Femur (tissue), 1 donor: ENCODE measurements at regions not wholly inside any gene's neighbourhood (a gene's known extent, or its start where the extent isn't known, plus 50 kb on each side); places are given as distances from the start of the nearest gene placed in this dataset.
"Not testable (repeated sequence)": the region's sequence is repeated elsewhere in the genome, so short reads cannot be mapped to it uniquely, and the experiment has no call there.

Experiments used
- DNase-seq: peaks from one replicate; pipeline ENCODE4 v3.0.0-alpha.2; 2017

DNA sequence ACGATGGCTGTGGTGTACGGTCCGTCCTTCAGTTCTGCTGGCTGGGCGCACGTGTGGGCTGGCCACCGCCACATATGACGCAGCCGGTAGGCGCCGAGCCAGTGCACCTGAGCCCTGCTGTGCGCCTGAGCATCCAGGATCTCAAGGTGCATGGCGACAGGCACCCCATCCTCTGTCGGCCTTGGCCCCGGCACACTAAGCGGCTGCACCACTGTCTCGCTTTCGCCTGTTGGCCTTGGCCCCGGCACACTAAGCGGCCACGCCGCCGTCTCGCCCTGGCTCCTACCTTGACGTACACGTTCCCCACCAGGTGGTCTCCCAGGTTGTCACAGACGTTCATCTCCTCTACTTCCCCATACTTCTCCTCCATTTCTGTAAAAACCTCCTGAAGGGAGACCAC, 4034.6 kb upstream of the TPTE start:
- not testable (repeated sequence) for DNase-seq

DNA sequence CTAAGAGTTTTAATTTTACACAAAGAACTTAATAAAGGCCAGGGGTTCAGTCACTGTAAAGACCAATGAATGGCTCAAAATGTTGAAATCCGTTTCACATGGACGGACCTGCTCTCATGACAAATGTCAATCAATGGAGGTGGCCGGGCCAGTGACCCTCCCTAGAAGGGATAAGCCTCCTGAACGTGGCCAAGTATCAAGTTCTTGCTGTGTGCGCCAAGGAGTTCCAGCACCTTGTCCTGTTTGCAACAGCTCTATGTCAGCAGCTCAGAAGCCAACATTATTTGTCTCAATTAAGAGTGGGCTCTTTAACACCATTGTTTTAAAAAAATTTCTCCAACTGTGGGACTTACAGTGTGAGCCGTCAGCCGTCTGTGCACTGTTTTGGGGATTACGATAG, 4028.7 kb upstream of the TPTE start:
- DNase-seq, result not testable (repeated sequence)

DNA sequence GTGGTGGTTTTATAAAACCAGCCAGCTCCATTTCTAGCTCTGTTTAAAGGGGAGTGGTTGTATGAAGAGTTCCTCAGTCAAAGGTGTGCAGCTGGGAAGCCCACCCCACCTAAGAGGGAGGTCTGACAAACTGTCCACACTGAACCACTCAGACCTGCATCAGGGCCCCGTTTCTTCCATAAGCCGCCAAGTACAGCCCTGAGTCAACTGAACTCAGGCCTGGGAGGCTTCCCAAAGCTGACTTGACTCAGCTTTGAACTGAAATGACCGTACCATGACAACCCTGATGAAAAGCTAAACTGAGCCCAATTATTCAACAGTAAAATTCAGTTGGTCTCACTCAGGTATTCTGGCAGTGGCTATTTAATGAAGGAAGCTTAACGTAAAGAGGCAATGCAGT, 4027.4 kb upstream of the TPTE start:
- DNase-seq, result not testable (repeated sequence)

DNA sequence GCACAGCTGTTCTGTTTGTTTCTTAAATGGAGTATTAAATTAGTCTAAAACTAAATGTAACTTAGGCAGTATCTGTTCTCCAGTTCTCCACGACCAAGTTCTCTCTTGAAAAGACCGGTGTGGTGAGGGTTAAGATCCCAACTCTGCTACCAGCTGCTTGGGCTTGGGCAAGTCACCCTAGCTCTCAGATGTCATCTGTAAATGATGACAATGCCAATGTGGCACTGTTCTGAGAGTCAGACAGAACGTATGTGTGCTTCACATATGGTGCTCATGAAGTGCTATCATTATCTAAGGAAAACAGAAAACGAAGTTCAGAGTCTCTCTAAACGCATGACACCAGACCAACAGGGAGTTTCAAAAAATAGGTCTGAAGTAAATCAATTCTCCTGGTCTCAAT, 4025.0 kb upstream of the TPTE start:
- DNase-seq, result not testable (repeated sequence)

DNA sequence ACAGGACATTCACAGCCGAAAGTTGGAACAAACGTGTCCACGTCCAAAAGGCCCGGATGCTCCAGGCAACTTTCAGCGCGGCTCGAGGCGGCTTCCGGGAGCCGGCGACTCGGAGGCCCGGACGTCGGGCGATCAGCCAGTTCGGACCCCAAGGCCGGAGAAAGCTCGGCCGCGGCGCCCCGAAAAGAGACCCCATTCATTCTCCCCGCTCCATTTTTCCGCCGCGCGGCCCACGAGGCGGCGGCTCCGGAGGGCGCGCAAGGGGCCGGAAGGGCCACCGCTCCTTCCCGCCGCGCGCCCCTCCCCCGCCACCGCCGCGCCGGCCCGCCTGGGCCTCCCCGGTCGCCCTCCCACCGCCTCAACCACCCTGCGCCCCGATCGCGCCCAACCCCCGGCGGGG, 4022.7 kb upstream of the TPTE start:
- peak; percentile 46 for DNase-seq

DNA sequence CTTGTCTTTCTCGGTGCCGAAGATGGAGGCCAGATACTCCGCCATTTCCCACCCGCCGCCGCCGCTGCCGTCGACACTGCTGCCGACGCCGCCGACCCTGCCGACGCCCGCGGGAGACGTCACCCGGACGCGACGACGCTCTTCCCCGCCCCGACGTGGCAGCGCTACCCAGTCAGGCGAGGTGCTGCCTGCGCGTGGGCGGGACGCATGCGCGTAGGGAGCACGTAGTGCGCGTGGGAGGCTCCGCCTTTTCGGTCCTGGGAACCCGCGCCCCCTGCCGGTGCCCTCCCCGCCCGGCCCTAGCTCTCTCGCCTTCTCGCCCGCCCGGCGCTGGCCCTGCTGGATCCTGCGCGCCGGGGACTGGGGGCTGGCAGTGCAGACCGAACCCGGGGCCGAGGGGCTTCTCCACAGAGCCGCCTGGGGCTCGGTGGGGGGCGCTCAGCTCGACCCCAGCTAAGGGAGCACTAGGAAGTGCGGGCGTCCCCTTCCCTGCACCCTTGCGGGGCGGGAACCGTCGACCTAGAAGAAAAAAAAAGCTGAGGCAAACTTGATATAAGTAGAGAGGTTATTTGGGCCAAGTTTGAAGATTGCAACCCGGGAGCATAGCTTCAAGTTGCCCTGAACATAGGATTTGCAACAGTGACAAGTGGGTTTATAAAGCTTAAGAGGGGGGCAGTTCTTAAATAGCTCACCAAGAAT, 4022.1 kb upstream of the TPTE start:
- not testable (repeated sequence) for DNase-seq

DNA sequence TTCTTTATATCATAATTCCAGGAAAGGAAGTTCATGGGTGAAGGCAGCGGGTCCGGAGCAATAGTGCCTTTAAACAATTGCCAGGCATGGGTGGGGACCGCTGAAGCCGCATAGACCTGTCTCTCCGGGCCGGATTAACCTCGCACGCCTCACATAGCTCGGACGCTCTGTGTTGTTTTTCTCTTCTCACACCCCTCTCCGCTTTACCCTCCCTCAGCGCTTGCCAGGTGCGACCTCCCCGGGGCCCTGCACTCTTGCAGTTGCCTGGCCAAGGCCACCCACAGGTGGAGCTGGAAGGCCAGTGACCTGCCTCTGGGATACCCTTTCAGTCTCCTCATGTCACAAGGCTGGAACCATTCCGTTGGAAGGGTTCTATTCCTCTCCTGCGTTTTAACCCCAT, 4021.5 kb upstream of the TPTE start:
- not testable (repeated sequence) for DNase-seq

DNA sequence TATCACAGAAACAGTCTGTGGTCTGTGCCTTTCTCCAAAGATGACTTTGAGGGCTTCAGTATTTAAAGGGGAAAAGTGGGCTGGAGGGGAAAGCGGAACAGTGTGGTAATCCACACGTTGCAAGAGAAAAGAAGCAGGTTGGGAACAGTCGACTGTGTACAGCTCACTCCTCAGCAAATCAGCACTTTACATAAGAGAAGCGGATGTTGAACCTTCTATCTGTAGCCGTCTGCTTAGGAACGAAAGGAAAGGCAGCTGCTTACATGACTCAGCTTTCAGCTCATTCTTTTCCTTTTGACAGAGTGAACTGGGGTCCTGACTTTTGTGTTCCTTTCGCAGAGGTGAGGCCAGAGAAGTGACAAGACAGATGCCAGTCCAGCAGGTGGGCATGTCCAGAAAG, 4020.7 kb upstream of the TPTE start:
- not testable (repeated sequence) for DNase-seq

DNA sequence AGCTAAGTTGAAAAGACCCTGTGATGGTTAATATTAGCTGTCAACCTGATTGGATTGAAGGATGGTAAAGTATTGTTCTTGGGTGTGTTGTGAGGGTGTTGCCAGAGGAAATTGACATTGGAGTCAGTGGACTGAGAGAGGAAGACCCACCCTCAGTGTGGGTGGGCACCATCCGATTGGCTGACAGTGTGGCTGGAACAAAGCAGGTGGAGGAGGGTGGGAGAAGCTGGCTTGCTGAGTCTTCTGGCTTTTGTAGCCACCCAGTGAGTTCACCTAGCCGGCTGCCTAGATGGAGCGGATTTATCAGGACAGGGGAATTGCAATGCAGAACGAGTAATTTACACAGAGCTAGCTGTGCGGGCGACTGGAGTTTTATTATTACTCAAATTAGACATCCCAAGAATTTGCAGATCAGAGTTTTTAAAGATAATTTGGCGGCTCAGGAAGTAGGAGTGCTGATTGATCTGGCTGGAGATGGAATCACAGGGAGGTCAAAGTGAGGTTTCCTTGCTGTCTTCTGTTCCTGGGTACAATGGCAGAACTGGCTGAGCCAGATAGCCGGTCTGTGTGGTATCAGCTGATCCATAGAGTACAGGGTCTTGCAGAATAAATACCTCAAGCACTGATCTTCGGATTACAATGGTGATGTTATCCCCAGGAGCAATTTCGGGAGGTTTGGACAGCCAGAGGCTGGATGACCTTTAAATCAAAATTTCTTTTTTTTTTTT, 4015.1 kb upstream of the TPTE start:
- not testable (repeated sequence) for DNase-seq

DNA sequence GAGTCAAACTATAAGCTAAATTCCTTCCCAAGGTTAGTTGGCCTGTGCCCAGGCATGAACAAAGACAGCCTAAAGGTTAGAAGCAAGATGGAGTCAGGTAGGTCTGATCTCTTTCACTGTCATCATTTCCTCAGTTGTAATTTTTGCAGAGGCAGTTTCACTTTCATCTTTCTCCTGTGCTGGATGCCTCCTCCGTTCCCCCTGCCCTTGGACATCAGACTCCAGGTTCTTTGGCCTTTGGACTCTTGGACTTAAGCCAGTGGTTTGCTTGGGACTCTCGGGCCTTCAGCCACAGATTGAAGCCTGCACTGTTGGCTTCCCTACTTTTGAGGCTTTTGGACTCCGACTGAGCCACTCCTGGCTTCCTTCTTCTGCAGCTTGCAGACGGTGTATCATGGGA, 4013.8 kb upstream of the TPTE start:
- not testable (repeated sequence) for DNase-seq

DNA sequence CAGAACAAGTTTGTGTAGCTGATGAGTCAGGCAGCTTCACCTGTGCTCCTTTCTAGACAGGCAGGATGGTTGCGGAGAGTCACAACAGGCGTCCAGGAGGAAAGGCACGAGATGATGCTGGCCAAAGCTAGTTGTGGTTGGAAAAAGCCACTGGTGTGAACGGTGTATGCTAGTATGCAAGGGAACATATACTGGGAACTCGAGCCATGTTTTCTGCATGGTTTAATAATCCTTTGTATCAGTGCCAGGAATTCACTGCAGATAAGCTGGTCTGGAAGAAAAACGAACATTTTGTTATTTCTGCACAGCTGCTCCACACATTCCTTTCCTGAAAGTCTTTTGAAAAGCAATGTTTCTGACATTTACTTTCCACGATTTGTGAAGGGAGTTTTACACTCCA, 3999.6 kb upstream of the TPTE start:
- DNase-seq, result not testable (repeated sequence)

DNA sequence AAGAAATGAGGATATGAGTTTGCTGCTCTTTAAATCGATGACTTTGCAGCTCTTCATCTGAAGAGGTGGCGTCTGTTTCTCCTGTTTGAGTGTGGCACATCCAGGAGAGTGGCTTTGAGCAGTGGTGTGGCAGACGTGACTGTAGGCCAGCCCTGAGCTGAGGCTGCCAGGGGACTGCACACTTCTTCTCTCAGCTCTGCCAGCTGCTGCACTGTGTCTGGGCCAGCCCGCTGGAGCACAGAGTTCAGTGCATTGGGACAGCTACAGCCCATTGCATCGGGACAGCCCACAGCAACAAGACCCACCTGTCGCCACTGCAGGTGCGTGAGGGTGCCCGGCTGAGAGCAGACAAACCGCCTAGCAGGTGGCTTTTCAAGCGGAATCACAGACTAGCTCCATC, 3995.2 kb upstream of the TPTE start:
- DNase-seq, result not testable (repeated sequence)

DNA sequence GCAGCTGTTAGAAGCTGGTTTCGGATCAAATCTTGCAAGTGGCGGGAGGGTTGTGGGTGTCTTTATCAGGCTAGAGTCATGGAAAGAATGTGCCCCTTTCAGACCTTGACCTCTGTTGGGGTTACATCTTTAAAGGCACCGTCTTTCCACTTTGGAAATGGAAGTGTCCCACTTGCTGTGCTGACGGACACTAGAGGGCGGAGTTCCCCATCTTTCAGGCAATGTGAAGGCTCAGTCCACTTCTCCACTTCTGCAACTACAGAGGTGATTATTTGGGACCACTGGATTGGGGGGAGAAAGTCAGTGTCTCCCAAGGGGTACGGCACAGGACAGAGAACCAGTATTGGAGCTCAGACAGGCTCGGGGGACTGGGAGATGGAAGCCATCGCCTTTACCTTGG, 3990.7 kb upstream of the TPTE start:
- not testable (repeated sequence) for DNase-seq

DNA sequence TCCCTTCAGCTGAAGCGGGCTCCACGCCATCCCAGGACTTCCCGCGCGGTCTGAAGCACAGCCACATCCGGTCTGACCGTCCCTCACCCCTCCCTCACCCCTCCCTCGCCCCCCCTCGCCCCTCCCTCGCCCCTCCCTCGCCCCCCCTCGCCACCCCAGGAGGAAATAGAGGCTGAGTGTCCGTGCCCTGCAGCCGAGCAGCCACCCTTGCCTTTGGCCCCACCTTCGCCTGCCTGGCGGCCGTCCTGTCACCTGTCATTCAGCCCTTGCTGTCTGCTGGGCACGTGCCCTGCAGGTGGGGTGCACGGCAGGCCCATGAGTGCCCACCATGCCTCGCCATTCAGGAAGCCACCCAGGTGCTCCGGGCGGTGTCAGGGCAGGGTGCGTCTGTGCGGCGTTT, 3988.1 kb upstream of the TPTE start:
- DNase-seq, result not testable (repeated sequence)

DNA sequence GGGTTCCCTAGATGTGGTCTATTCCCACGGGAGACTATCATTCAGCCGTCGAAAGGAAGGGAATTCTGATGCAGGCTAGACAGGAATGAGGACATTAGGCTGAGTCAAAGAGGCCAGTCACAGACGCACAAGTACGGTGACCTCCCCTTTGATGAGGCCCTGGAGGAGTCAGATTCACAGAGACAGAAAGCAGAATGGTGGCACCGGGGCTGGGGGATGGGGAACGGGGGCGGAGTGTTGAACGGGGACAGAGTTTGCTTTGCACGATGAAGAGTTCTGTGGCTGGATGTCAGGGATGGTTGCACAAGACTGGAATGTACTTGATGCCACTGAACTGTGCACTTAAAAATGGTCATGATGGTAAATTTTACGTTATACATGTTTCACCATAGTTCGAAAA, 3983.1 kb upstream of the TPTE start:
- not testable (repeated sequence) for DNase-seq

DNA sequence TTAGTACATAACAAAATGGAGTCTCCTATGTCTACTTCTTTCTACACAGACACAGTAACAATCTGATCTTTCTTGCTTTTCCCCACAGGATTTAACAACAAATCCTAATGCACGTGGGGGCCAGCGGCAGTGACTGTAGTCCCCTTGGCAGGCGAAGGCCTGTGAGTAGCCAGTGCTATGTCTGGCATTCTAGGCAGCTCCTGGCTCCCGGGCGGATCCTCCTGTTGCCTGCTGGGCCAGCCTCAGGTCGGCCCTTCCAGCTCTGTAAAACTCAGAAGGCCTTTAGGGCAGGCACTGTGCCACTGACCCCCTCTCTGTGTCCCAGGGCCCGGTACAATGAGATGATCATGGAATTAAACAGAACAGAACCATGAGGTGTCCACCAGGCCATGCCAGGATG, 3981.7 kb upstream of the TPTE start:
- not testable (repeated sequence) for DNase-seq

DNA sequence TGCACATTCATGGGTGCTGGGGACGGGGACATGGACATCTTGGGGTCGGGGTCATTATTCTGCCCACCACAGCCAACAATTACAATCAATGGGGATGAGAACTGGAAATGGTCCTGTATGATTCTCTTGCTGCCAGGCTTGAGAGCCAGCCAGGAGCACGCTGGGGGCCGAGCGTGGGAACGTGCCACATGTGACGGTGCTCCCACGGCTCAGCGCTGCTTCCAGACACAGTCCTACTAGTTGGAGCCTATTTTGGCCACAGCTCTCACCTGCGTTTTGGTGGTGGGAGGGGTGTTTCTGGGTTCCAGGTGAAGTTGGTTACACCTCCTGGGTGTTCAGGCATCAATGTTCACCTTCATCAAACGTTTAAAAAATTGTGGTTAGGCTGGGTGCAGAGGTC, 3980.3 kb upstream of the TPTE start:
- not testable (repeated sequence) for DNase-seq

DNA sequence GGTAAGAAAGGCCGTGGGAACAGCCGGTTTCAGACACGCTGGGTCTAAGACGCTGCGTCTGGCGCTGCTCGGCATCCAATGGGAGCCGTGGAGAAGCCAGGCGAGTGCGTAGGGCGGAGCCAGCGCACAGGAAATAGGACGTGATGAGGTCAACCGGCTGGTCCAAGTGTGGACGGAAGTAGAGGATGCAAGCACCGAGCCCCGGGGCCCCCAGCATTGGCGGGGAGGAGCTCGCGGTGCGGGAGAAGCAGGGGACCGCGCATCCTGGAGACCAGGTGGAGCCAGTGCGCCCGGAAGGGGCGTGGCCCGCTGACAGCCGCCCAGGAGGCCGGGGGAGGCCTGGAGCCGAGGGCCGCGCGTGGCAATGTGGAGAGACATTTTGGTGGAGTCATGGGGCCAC, 3976.1 kb upstream of the TPTE start:
- DNase-seq, result not testable (repeated sequence)

DNA sequence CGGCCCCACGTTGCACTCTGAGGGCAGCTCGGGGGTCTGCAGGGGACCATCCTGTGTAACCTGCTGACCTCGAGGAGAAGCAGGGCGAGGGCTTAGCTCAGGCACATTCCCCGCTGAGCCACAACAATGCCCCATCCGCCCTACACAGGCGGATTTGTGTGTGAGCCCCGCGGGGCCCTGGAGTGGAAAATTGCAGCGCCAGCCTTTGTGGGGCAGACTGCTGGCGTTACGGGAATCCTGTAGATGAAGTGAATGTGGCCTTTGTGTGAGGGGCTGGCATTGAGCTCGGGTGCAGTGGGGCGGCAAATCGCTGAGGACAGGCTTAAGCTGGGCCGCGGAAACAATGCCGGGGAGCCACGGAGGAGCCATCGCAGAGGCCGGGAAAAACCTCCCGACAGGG, 3970.3 kb upstream of the TPTE start:
- not testable (repeated sequence) for DNase-seq

DNA sequence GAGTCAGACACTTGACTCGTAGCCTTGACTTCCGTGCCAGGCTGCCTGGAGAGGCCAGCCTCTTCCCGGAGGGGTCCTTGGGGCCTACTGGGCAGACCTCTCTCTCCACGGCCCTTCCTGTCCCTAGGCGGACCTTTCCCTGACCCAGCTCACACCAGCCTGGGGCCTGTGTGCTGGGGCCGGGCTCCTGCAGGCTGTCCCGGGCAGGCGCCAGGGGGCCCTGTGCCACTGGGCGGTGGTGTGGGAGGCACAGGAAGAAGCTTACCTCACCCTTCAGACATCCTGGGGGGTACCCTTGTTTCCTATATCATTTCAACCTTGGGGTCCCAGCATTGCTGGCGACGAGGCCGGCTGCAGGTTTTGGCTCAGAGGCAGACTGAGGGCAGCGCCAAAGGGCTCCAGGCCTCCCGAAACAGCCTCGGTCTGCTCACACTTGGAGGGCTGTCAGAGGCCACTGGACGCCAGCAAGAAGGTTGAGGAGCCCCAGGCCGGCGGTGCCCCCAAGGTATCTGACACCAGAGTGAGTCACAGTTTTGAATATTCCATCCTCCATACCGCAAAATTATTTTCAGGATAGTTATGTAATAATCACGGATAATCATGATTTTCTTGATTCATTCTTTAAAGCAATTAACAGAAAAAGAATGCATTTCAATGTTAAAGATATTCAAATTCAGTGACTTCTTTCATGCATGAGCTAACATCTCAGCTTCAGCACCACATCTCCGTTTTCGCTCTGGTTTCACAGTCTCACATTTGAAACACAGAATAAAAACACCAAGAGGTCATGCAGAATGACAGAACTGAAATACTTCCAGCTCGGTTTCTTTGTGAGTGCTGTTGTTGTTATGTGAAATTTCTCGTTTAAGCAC, 3967.6 kb upstream of the TPTE start:
- not testable (repeated sequence) for DNase-seq

DNA sequence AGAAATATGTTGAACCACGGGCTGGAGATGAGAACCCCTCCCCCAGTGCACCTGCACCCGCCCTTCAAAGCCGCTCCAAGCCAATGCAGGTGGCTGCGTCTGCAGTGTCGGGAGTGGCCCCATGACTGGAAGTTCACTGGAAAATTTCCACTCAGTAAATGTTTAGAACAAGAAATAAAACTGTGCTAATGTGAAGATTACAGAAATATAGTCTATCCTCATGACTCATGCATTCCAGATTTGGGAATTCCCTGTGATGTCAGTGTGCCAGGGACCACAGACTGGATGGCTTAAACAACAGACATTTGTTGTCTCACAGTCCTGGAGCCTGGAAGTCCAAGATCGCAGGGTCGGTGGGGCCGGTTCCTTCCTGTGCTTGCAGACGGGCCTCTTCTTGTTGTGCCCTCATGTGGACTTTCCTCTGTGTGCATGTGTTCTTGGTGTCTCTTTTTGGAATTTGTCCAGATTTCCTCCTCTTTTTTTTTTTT, 3967.0 kb upstream of the TPTE start:
- not testable (repeated sequence) for DNase-seq

DNA sequence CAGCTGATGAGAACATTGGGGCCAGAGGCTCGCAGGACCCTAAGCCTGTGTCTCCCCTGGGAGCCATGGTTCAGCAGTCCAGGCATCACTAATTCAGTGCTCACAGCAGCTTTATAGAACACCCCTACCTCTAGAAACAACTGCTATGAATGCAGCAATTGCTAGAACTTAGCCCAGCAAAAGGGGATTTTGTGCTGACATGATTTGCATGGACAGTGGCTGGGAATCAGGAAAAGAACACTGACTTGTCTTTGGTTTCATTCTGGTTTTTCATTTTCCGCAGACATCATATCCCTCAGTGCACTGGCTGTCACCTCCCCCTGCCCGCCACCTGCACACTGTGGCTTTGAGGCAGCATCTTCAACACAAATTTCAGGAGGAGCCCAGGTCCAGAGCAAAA, 3964.9 kb upstream of the TPTE start:
- not testable (repeated sequence) for DNase-seq

DNA sequence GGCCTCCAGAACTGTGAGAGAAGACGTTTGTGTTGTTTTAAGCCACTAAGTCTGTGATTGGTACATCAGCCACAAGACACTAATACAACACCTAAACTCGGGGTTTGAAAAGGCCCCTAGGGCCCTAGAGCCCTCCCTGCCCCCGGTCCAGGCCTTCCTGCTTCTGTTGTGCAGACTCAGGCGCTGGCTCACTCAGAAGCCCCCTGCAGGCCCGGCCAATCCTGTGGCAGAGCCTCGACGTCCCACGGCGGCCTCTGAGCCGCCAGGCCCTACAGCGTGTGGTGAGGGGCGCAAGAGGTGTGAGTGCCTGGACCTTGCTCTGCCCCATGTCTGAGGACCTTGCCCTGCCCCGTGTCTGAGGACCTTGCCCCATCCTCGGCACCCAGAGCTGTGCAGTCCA, 3964.0 kb upstream of the TPTE start:
- DNase-seq, result not testable (repeated sequence)
